ENCODE measurements at regions not wholly inside any gene's neighbourhood (a gene's known extent, or its start where the extent isn't known, plus 50 kb on each side); places are given as distances from the start of the nearest gene placed in this dataset.

GRCh38 chr5:126315341-126315740 is 107.9 kb upstream of the GRAMD2B start:
- no peak for DNase-seq

- no peak for DNase-seq
Observed at GRCh38 chr5:126332326-126332725, 90.9 kb upstream of the GRAMD2B start.

GRCh38 chr5:126334760-126335159 is 88.4 kb upstream of the GRAMD2B start:
- no peak for DNase-seq

- no peak for DNase-seq
Observed at GRCh38 chr5:126335886-126336285, 87.3 kb upstream of the GRAMD2B start.

GRCh38 chr5:126338635-126339034 is 84.6 kb upstream of the GRAMD2B start:
- DNase-seq, result no peak

- peak; percentile 53 for DNase-seq
Observed at GRCh38 chr5:126339215-126339805, 83.9 kb upstream of the GRAMD2B start.

GRCh38 chr5:126341906-126342630 is 81.1 kb upstream of the GRAMD2B start:
- DNase-seq, result no peak

- DNase-seq, result no peak
Observed at GRCh38 chr5:126348855-126349635, 74.2 kb upstream of the GRAMD2B start.

- no peak for DNase-seq
Observed at GRCh38 chr5:126351153-126351552, 72.1 kb upstream of the GRAMD2B start.

GRCh38 chr5:126354012-126354857 is 69.0 kb upstream of the GRAMD2B start:
- no peak for DNase-seq

- DNase-seq, result no peak
Observed at GRCh38 chr5:126354858-126355731, 68.1 kb upstream of the GRAMD2B start.

GRCh38 chr5:126355940-126356339 is 67.3 kb upstream of the GRAMD2B start:
- DNase-seq, result no peak

GRCh38 chr5:126357585-126358342 is 65.4 kb upstream of the GRAMD2B start:
- no peak for DNase-seq

- no peak for DNase-seq
Observed at GRCh38 chr5:126358525-126358924, 64.7 kb upstream of the GRAMD2B start.

GRCh38 chr5:126359884-126360283 is 63.3 kb upstream of the GRAMD2B start:
- no peak for DNase-seq

GRCh38 chr5:126360467-126360866 is 62.7 kb upstream of the GRAMD2B start:
- no peak for DNase-seq

- no peak for DNase-seq
Observed at GRCh38 chr5:126363658-126364057, 59.6 kb upstream of the GRAMD2B start.

- no peak for DNase-seq
Observed at GRCh38 chr5:126364206-126364902, 58.9 kb upstream of the GRAMD2B start.

- DNase-seq, result no peak
Observed at GRCh38 chr5:126365446-126366198, 57.6 kb upstream of the GRAMD2B start.

GRCh38 chr5:126366199-126366560 is 57.0 kb upstream of the GRAMD2B start:
- no peak for DNase-seq
